BLaER1 treated with 17β-estradiol and CSF1 and Interleukin-3, amounts not matched to agents 10 nM and 100 nM (cell line): ENCODE measurements at regions not wholly inside any gene's neighbourhood (a gene's known extent, or its start where the extent isn't known, plus 50 kb on each side); places are given as distances from the start of the nearest gene placed in this dataset.

Experiments
- H3K27ac ChIP-seq, 11 experiments: shearing (Covaris generic); formaldehyde crosslinking; 2 replicates each; pipeline ENCODE4 v1.8.1; 2022
- H3K27me3 ChIP-seq, 11 experiments: shearing (Covaris generic); formaldehyde crosslinking; 2 replicates each; pipeline ENCODE4 v1.8.1; 2022
- H3K36me3 ChIP-seq, 11 experiments: shearing (Covaris generic); formaldehyde crosslinking; 2 replicates each; pipeline ENCODE4 v1.8.1; 2022
- H3K4me1 ChIP-seq, 10 experiments: shearing (Covaris generic); formaldehyde crosslinking; 2 replicates each; pipeline ENCODE4 v1.8.1; 2022
- H3K4me2 ChIP-seq, 11 experiments: shearing (Covaris generic); formaldehyde crosslinking; 2 replicates each; pipeline ENCODE4 v1.8.1; 2022
- H3K4me3 ChIP-seq, 10 experiments: shearing (Covaris generic); formaldehyde crosslinking; 2 replicates each; pipeline ENCODE4 v1.8.1; 2022
- H3K9ac ChIP-seq, 11 experiments: shearing (Covaris generic); formaldehyde crosslinking; 2 replicates each; pipeline ENCODE4 v1.8.1; 2022
- H3K9me3 ChIP-seq, 11 experiments: shearing (Covaris generic); formaldehyde crosslinking; replicated peaks in 1 of 11; 2 replicates each; pipeline ENCODE4 v1.8.1; 2022
- H4K20me1 ChIP-seq, 11 experiments: shearing (Covaris generic); formaldehyde crosslinking; 2 replicates each; pipeline ENCODE4 v1.8.1; 2022
- Cebpa-rat ChIP-seq, 11 experiments: shearing (Covaris generic); IDR thresholded peaks; 2 replicates each; pipeline ENCODE4 v1.8.1; 2022

GRCh38 chr1:221487781-221488524, 253.9 kb downstream of the DUSP10 start:
- no peak for TF ChIP-seq Cebpa-rat (IDR thresholded peaks at IDR 0.05)
- H4K20me1 ChIP-seq: no peaks in the 10 kb centered on the region
- no peaks in the 10 kb centered on the region for H3K36me3 ChIP-seq
- H3K4me1 ChIP-seq: no peaks in the 10 kb centered on the region
- H3K4me3 ChIP-seq: no peak overlapping the region
- no peaks in the 10 kb centered on the region for H3K27me3 ChIP-seq
- H3K9me3 ChIP-seq: no peaks in the 10 kb centered on the region
- H3K27ac ChIP-seq: no peak overlapping the region
- H3K9ac ChIP-seq: no peak overlapping the region
- H3K4me2 ChIP-seq: no peak overlapping the region

DNA sequence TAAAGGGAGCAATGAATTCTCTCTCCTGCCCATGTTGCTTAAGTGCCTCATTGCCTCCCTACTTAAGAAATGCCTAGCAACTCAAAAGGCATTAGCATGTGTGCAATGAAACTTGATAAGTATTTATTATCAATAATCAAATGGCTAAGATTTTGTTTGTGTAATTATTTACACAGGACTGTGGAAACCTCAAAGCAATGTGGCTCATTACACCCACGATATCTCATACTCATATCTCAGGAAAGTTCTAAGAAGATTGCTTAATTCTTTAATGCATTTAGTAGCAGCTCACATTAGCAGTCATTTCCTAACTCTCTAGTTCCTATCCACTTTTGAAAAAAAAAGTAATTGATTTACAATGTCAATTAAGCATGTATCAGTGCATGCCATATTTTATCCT, 253.3 kb downstream of the DUSP10 start:
- no peaks in the 10 kb centered on the region for H3K27me3 ChIP-seq
- no peaks in the 10 kb centered on the region for H3K4me1 ChIP-seq
- no peaks in the 10 kb centered on the region for H4K20me1 ChIP-seq
- H3K9me3 ChIP-seq: no peaks in the 10 kb centered on the region
- H3K36me3 ChIP-seq: no peaks in the 10 kb centered on the region
- no peak overlapping the region for H3K4me2 ChIP-seq
- H3K27ac ChIP-seq: no peak overlapping the region
- no peak overlapping the region for H3K9ac ChIP-seq
- TF ChIP-seq Cebpa-rat (IDR thresholded peaks at IDR 0.05): no peak
- H3K4me3 ChIP-seq: no peak overlapping the region

- no peak overlapping the region for H3K9ac ChIP-seq
- no peaks in the 10 kb centered on the region for H3K4me1 ChIP-seq
- no peaks in the 10 kb centered on the region for H3K27me3 ChIP-seq
- TF ChIP-seq Cebpa-rat (IDR thresholded peaks at IDR 0.05): no peak
- no peaks in the 10 kb centered on the region for H3K36me3 ChIP-seq
- no peak overlapping the region for H3K4me3 ChIP-seq
- H3K4me2 ChIP-seq: no peak overlapping the region
- no peaks in the 10 kb centered on the region for H3K9me3 ChIP-seq
- H4K20me1 ChIP-seq: no peaks in the 10 kb centered on the region
- H3K27ac ChIP-seq: no peak overlapping the region
Measured at GRCh38 chr1:221494670-221495069, 247.2 kb downstream of the DUSP10 start.

DNA sequence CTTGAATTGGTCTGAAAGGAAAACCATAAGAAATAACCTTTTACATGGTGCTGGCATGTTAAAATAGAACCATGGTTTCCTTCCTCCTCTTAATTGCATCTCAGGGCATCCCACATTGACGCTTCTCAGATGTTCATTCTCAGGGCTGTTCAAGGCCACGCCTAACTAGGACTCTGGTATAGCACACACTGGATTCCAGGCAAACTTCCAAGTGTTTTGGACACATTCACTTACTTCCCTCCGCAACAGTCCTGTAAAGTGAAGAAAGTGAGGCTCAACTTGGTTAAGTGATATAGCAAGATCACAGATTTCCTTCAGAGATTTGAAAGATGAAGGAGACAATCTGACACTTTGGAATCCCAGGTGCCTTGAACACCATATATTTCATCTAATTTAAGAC, 244.8 kb downstream of the DUSP10 start:
- TF ChIP-seq Cebpa-rat (IDR thresholded peaks at IDR 0.05): no peak
- Histone ChIP-seq H3K36me3 (no peaks in the 10 kb centered on the region), H3K27me3 (no peaks in the 10 kb centered on the region), H3K4me1 (no peaks in the 10 kb centered on the region), H3K9me3 (no peaks in the 10 kb centered on the region), H3K9ac (no peak overlapping the region), H3K4me3 (no peak overlapping the region), H3K27ac (no peak overlapping the region), H4K20me1 (no peaks in the 10 kb centered on the region), H3K4me2 (no peak overlapping the region)

- peaks cover 15 to 32% (median 22%) of the 10 kb centered on the region in 11 experiments; a peak in 21 of 22 replicates for H3K9me3 ChIP-seq
- no peak overlapping the region for H3K27ac ChIP-seq
- H3K4me2 ChIP-seq: no peak overlapping the region
- no peak for TF ChIP-seq Cebpa-rat (IDR thresholded peaks at IDR 0.05)
- H4K20me1 ChIP-seq: no peaks in the 10 kb centered on the region
- no peaks in the 10 kb centered on the region for H3K36me3 ChIP-seq
- no peak overlapping the region for H3K4me3 ChIP-seq
- H3K27me3 ChIP-seq: no peaks in the 10 kb centered on the region
- H3K9ac ChIP-seq: no peak overlapping the region
- H3K4me1 ChIP-seq: no peaks in the 10 kb centered on the region
Measured at GRCh38 chr1:221503268-221503667, 238.6 kb downstream of the DUSP10 start.

- peaks cover 10 to 19% (median 17%) of the 10 kb centered on the region in 11 experiments; a peak in 21 of 22 replicates for H3K9me3 ChIP-seq
- no peaks in the 10 kb centered on the region for H4K20me1 ChIP-seq
- H3K4me2 ChIP-seq: peak overlapping the region in 3 of 11 experiments; percentile 4 to 24 (median 13); a peak in 3 of 22 replicates
- H3K4me1 ChIP-seq: peaks cover 0 to 8% (median 5%) of the 10 kb centered on the region in 10 experiments; a peak in 11 of 20 replicates
- no peak overlapping the region for H3K4me3 ChIP-seq
- no peak overlapping the region for H3K9ac ChIP-seq
- H3K27me3 ChIP-seq: no peaks in the 10 kb centered on the region
- H3K27ac ChIP-seq: no peak overlapping the region
- no peaks in the 10 kb centered on the region for H3K36me3 ChIP-seq
- TF ChIP-seq Cebpa-rat (IDR thresholded peaks at IDR 0.05): no peak
Measured at GRCh38 chr1:221509575-221510355, 232.1 kb downstream of the DUSP10 start.

DNA sequence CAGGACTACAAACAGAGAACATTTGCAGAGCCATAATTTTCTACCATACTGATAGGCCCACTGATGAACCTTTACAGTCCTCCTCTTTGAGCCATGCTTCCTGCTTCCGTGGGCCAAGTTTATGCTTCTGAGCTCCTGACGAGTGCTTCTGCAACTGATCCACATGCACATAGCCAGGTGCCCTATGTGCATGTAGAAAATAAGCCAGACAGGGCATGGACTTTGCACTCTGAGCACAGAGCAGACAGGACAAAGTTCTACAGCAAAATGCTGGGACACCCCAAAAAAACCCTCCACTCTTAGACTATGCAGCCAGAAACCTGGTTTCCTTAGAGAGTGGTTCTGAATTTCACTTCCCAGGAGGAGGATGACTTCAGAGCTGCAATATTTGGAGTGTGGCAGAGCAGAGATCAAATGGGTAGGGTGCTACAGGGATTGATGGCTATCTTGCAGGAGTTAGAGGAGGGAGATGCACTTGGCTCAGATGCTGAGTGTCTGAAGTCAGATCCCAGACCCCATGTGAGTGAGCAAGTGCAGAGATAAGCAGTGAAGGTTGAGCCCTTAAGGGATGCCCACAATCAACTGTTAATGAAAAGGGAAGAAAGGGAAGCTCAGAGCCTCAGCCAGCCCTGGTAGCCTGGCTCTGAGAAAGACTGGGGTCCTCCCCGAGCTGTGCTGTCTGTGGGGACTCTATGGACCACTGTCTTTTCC, 230.9 kb downstream of the DUSP10 start:
- Histone ChIP-seq H3K9ac (no peak overlapping the region), H3K4me1 (peaks cover 0 to 8% (median 6%) of the 10 kb centered on the region in 10 experiments; a peak in 11 of 20 replicates), H3K9me3 (peaks cover 0 to 7% (median 6%) of the 10 kb centered on the region in 11 experiments; a peak in 11 of 22 replicates), H3K36me3 (no peaks in the 10 kb centered on the region), H3K27me3 (no peaks in the 10 kb centered on the region), H4K20me1 (no peaks in the 10 kb centered on the region), H3K4me2 (no peak overlapping the region), H3K27ac (no peak overlapping the region), H3K4me3 (no peak overlapping the region)
- TF ChIP-seq Cebpa-rat (IDR thresholded peaks at IDR 0.05): no peak

DNA sequence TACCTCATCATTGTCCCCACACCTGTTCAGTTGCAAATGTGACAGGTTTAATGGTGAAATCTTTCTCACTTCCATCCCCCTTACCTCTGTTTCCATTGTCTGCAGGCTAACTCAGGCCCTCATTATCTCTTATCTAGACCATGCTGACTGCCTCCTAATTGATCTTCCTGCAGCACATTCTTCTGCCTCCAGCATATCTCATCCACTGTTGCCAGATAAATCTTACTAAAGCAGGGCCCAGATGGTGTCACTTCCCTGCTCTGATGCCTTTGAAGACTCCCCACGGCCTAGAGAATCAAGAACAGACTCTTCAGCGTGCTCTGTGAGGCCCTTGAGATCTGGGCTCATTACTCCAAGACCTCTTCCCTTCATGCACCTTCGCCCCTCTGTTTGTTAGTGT, 230.1 kb downstream of the DUSP10 start:
- Histone ChIP-seq H4K20me1 (no peaks in the 10 kb centered on the region), H3K4me3 (no peak overlapping the region), H3K4me2 (no peak overlapping the region), H3K27me3 (no peaks in the 10 kb centered on the region), H3K4me1 (peaks cover 0 to 8% (median 6%) of the 10 kb centered on the region in 10 experiments; a peak in 11 of 20 replicates), H3K27ac (no peak overlapping the region), H3K9me3 (no peaks in the 10 kb centered on the region), H3K9ac (no peak overlapping the region), H3K36me3 (no peaks in the 10 kb centered on the region)
- TF ChIP-seq Cebpa-rat (IDR thresholded peaks at IDR 0.05): no peak

- no peaks in the 10 kb centered on the region for H3K36me3 ChIP-seq
- no peaks in the 10 kb centered on the region for H4K20me1 ChIP-seq
- H3K27me3 ChIP-seq: no peaks in the 10 kb centered on the region
- no peaks in the 10 kb centered on the region for H3K9me3 ChIP-seq
- H3K4me2 ChIP-seq: peak overlapping the region in 2 of 11 experiments; percentile 14 to 28; a peak in 2 of 22 replicates
- H3K4me3 ChIP-seq: no peak overlapping the region
- H3K4me1 ChIP-seq: peaks cover 0 to 8% (median 2%) of the 10 kb centered on the region in 10 experiments; a peak in 10 of 20 replicates
- H3K27ac ChIP-seq: peak overlapping the region in 1 of 11 experiments; percentile 35; a peak in 1 of 22 replicates
- no peak for TF ChIP-seq Cebpa-rat (IDR thresholded peaks at IDR 0.05)
- no peak overlapping the region for H3K9ac ChIP-seq
Measured at GRCh38 chr1:221514806-221515205, 227.1 kb downstream of the DUSP10 start.
